ENCODE measurements at regions not wholly inside any gene's neighbourhood (a gene's known extent, or its start where the extent isn't known, plus 50 kb on each side); places are given as distances from the start of the nearest gene placed in this dataset.

DNA sequence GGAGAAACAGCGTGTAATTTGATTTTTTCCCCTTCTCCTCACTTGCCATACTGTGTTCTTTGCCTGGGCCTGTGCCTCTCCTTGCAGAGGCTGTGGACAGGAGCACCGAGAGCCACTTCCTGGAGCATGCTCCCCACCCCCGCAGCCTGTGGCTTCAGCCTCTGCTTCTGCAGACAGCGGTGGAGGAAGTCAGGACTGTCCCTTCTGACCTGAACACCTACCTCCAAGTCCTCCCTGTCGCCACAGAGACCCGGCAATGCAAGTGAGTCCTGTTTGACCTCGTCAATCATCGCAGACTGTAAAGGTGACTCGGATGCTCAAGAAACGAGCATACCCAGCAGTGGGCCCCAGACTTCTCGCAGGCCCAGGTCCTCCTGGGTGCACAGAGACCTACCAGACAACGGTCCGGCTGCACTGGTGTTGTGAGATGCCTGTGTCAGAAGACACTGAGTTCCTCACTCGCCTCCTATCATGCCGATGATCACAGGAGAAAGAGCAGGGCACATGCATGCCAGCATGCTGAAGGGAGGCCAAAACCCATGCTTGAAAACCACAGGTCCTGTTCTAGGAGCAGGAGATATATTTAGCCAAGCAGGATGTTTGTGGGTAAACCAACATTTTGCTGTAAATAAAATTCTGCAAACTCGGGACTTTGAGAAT is 198.8 kb downstream of the AUH start (continued):
- TF ChIP-seq, protein P1, sequence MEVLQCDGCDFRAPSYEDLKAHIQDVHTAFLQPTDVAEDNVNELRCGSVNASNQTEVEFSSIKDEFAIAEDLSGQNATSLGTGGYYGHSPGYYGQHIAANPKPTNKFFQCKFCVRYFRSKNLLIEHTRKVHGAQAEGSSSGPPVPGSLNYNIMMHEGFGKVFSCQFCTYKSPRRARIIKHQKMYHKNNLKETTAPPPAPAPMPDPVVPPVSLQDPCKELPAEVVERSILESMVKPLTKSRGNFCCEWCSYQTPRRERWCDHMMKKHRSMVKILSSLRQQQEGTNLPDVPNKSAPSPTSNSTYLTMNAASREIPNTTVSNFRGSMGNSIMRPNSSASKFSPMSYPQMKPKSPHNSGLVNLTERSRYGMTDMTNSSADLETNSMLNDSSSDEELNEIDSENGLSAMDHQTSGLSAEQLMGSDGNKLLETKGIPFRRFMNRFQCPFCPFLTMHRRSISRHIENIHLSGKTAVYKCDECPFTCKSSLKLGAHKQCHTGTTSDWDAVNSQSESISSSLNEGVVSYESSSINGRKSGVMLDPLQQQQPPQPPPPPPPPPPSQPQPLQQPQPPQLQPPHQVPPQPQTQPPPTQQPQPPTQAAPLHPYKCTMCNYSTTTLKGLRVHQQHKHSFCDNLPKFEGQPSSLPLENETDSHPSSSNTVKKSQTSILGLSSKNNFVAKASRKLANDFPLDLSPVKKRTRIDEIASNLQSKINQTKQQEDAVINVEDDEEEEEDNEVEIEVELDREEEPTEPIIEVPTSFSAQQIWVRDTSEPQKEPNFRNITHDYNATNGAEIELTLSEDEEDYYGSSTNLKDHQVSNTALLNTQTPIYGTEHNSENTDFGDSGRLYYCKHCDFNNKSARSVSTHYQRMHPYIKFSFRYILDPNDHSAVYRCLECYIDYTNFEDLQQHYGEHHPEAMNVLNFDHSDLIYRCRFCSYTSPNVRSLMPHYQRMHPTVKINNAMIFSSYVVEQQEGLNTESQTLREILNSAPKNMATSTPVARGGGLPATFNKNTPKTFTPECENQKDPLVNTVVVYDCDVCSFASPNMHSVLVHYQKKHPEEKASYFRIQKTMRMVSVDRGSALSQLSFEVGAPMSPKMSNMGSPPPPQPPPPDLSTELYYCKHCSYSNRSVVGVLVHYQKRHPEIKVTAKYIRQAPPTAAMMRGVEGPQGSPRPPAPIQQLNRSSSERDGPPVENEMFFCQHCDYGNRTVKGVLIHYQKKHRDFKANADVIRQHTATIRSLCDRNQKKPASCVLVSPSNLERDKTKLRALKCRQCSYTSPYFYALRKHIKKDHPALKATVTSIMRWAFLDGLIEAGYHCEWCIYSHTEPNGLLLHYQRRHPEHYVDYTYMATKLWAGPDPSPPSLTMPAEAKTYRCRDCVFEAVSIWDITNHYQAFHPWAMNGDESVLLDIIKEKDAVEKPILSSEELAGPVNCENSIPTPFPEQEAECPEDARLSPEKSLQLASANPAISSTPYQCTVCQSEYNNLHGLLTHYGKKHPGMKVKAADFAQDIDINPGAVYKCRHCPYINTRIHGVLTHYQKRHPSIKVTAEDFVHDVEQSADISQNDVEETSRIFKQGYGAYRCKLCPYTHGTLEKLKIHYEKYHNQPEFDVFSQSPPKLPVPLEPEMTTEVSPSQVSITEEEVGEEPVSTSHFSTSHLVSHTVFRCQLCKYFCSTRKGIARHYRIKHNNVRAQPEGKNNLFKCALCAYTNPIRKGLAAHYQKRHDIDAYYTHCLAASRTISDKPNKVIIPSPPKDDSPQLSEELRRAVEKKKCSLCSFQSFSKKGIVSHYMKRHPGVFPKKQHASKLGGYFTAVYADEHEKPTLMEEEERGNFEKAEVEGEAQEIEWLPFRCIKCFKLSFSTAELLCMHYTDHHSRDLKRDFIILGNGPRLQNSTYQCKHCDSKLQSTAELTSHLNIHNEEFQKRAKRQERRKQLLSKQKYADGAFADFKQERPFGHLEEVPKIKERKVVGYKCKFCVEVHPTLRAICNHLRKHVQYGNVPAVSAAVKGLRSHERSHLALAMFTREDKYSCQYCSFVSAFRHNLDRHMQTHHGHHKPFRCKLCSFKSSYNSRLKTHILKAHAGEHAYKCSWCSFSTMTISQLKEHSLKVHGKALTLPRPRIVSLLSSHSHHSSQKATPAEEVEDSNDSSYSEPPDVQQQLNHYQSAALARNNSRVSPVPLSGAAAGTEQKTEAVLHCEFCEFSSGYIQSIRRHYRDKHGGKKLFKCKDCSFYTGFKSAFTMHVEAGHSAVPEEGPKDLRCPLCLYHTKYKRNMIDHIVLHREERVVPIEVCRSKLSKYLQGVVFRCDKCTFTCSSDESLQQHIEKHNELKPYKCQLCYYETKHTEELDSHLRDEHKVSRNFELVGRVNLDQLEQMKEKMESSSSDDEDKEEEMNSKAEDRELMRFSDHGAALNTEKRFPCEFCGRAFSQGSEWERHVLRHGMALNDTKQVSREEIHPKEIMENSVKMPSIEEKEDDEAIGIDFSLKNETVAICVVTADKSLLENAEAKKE (CRISPR knock-in tag; IDR thresholded peaks at IDR 0.05) = no peak

- H3K27ac ChIP-seq (ENCODE audit: low read depth) = no peak overlapping the region
- TF ChIP-seq EZH2phosphoT487 (IDR thresholded peaks at IDR 0.05; ENCODE audit: unreplicated experiment) (no peak), EZH2 (IDR thresholded peaks at IDR 0.05; ENCODE audit: low read depth, unreplicated experiment) (no peak), POLR2AphosphoS5 (IDR thresholded peaks at IDR 0.05; ENCODE audit: low read depth) (no peak), JUNB (IDR thresholded peaks at IDR 0.05; ENCODE audit: unreplicated experiment) (no peak), STAT1 (IDR thresholded peaks at IDR 0.05; ENCODE audit: unreplicated experiment) (no peak)
- TF ChIP-seq, protein P2, sequence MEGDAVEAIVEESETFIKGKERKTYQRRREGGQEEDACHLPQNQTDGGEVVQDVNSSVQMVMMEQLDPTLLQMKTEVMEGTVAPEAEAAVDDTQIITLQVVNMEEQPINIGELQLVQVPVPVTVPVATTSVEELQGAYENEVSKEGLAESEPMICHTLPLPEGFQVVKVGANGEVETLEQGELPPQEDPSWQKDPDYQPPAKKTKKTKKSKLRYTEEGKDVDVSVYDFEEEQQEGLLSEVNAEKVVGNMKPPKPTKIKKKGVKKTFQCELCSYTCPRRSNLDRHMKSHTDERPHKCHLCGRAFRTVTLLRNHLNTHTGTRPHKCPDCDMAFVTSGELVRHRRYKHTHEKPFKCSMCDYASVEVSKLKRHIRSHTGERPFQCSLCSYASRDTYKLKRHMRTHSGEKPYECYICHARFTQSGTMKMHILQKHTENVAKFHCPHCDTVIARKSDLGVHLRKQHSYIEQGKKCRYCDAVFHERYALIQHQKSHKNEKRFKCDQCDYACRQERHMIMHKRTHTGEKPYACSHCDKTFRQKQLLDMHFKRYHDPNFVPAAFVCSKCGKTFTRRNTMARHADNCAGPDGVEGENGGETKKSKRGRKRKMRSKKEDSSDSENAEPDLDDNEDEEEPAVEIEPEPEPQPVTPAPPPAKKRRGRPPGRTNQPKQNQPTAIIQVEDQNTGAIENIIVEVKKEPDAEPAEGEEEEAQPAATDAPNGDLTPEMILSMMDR (conservative IDR thresholded peaks at IDR 0.05; ENCODE audit: low read depth in 2 of 2) = no peak
- TF ChIP-seq, protein P1 (CRISPR knock-in tag; IDR thresholded peaks at IDR 0.05) = no peak
Observed at GRCh38 chr9:91163444-91163772, 198.3 kb downstream of the AUH start.

More at GRCh38 chr9:91163444-91163772, 198.3 kb downstream of the AUH start:
- Histone ChIP-seq H3K36me3 (ENCODE audit: insufficient read depth) (no peaks in the 10 kb centered on the region), H3F3A (replicated peaks; ENCODE audit: low read depth) (no peaks in the 10 kb centered on the region), H2AFZ (no peak overlapping the region), H3K4me2 (no peak overlapping the region), H3K27me3 (ENCODE audit: insufficient read depth) (no peaks in the 10 kb centered on the region), H3K4me3 (no peak overlapping the region), H3K79me2 (replicated peaks; ENCODE audit: insufficient read depth) (no peaks in the 10 kb centered on the region), H4K20me1 (replicated peaks; ENCODE audit: insufficient read depth) (no peaks in the 10 kb centered on the region), H3K4me1 (ENCODE audit: insufficient read depth) (peaks cover 7% of the 10 kb centered on the region; the same call in 1 of the 2 replicates), H3K9me2 (ENCODE audit: insufficient read depth) (no peaks in the 10 kb centered on the region)
- ATAC-seq (no peak), DNase-seq (ENCODE audit: low spot score) (no peak)
- H3K27me3 Mint-ChIP-seq (ENCODE audit: insufficient read depth, low read depth, poor library complexity) = peaks cover 7% of the 10 kb centered on the region
- no peaks in the 10 kb centered on the region for H3K36me3 Mint-ChIP-seq (ENCODE audit: low read depth)
- peaks cover 32% of the 10 kb centered on the region for H3K4me1 Mint-ChIP-seq
- no peaks in the 10 kb centered on the region for H3K9me3 Mint-ChIP-seq
- H3K27ac Mint-ChIP-seq = no peak overlapping the region
- H3K4me3 Mint-ChIP-seq = no peak overlapping the region
